H1 (cell line): ENCODE measurements at regions not wholly inside any gene's neighbourhood (a gene's known extent, or its start where the extent isn't known, plus 50 kb on each side); places are given as distances from the start of the nearest gene placed in this dataset.

Experiments used
- CTCF ChIA-PET: fragments of 300-600 bp; sonication (Branson Sonifier 250); formaldehyde crosslinking; loops from one replicate; lab custom pipeline; 2021; ENCODE audit not compliant: partially characterized antibody; lab: Charles Lee
- POLR2A ChIA-PET: fragments of 300-600 bp; sonication (Branson Sonifier 250); formaldehyde crosslinking; loops from one replicate; lab custom pipeline; 2021; ENCODE audit warnings: inconsistent platforms; ENCODE audit not compliant: partially characterized antibody; lab: Charles Lee
- DNase-seq, 2 experiments: peaks; one replicate each; pipeline versions ENCODE4 v3.0.0 to v3.0.0-alpha.2; 2010 to 2022; ENCODE audit warnings: low spot score in 2 of 2, low read depth in 1 of 2, mixed read lengths in 1 of 2
- FAIRE-seq: peaks from 2 replicates; lab custom pipeline; 2011; peaks lifted over from hg19 to GRCh38; lab: Jason Lieb, UNC
- H2AFZ ChIP-seq: 2 replicates; pipeline ENCODE4 v1.8.1; 2012; ENCODE audit warnings: low read length, inconsistent platforms
- H2AK5ac ChIP-seq: 2 replicates; pipeline ENCODE4 v1.6.1; 2013; ENCODE audit warnings: low read depth, low read length
- H2BK120ac ChIP-seq: replicated peaks from 2 replicates; pipeline ENCODE3; 2013; ENCODE audit warnings: low read depth, low read length, inconsistent platforms
- H2BK12ac ChIP-seq: 2 replicates; pipeline ENCODE4 v1.6.1; 2013; ENCODE audit warnings: low read depth, low read length
- H2BK15ac ChIP-seq: 2 replicates; pipeline ENCODE4 v1.6.1; 2013; ENCODE audit warnings: low read length
- H2BK20ac ChIP-seq: 2 replicates; pipeline ENCODE4 v1.6.1; 2013; ENCODE audit warnings: low read length
- H2BK5ac ChIP-seq: 2 replicates; pipeline ENCODE4 v1.6.1; 2013; ENCODE audit warnings: low read depth, low read length
- H3K14ac ChIP-seq: 2 replicates; pipeline ENCODE4 v1.6.1; 2013; ENCODE audit warnings: inconsistent platforms; ENCODE audit not compliant: insufficient read length
- H3K18ac ChIP-seq: 2 replicates; pipeline ENCODE4 v1.6.1; 2013; ENCODE audit warnings: low read length; ENCODE audit errors: extremely low read depth
- H3K23ac ChIP-seq: 2 replicates; pipeline ENCODE4 v1.6.1; 2013; ENCODE audit warnings: inconsistent platforms; ENCODE audit not compliant: insufficient read length
- H3K23me2 ChIP-seq: 2 replicates; pipeline ENCODE4 v1.6.1; 2013; ENCODE audit warnings: low read depth, low read length
- H3K27ac ChIP-seq: 2 replicates; pipeline ENCODE4 v1.6.1; 2011; ENCODE audit warnings: low read depth, low read length, inconsistent platforms
- H3K27me3 ChIP-seq, 4 experiments: replicated peaks in 1 of 4; 1 replicate in 1 of 4; 2 replicates in 3 of 4; pipeline versions ENCODE4 v1.6.1 to v1.8.1; 2011 to 2013; ENCODE audit warnings: low read length in 3 of 4, mild to moderate bottlenecking in 3 of 4, inconsistent platforms in 2 of 4, mixed read lengths in 2 of 4, moderate library complexity in 1 of 4; ENCODE audit not compliant: control insufficient read depth in 3 of 4, insufficient read depth in 3 of 4; ENCODE audit errors: extremely low read depth in 1 of 4
- H3K36me3 ChIP-seq, 4 experiments: 2 replicates each; pipeline versions ENCODE4 v1.6.1 to v1.8.1; 2011 to 2013; ENCODE audit warnings: mild to moderate bottlenecking in 4 of 4, low read length in 3 of 4, moderate library complexity in 2 of 4, control low read depth in 1 of 4, inconsistent platforms in 1 of 4; ENCODE audit not compliant: insufficient read depth in 4 of 4, control insufficient read depth in 2 of 4
- H3K4ac ChIP-seq: replicated peaks from 2 replicates; pipeline ENCODE3; 2013; ENCODE audit warnings: low read length, low read depth, mixed read lengths, inconsistent platforms; ENCODE audit not compliant: insufficient read length
- H3K4me1 ChIP-seq, 4 experiments: replicated peaks in 1 of 4; 1 replicate in 1 of 4; 2 replicates in 3 of 4; pipeline versions ENCODE4 v1.6.1 to v1.8.1; 2011 to 2013; ENCODE audit warnings: low read length in 3 of 4, inconsistent platforms in 2 of 4, mixed read lengths in 1 of 4; ENCODE audit not compliant: insufficient read depth in 4 of 4, control insufficient read depth in 3 of 4
- H3K4me2 ChIP-seq, 2 experiments: 2 replicates each; pipeline versions ENCODE4 v1.6.1 to v1.8.1; 2011 to 2013; ENCODE audit warnings: low read depth in 2 of 2, low read length in 2 of 2, control low read depth in 1 of 2, inconsistent platforms in 1 of 2, mild to moderate bottlenecking in 1 of 2; ENCODE audit not compliant: insufficient read depth in 1 of 2
- H3K4me3 ChIP-seq, 4 experiments: fragments of 200-600, 300-600 bp in 1 of 4; sonication (generic), shearing (Covaris generic), sonication (Bioruptor Twin) in 1 of 4; 2 replicates each; pipeline versions ENCODE4 v1.5.1 to v1.8.1; 2011 to 2016; ENCODE audit warnings: low read length in 4 of 4, low read depth in 3 of 4, control low read depth in 2 of 4, inconsistent platforms in 2 of 4, mild to moderate bottlenecking in 2 of 4, mixed read lengths in 1 of 4, moderate library complexity in 1 of 4; ENCODE audit not compliant: insufficient read depth in 2 of 4; ENCODE audit errors: extremely low read depth in 1 of 4
- H3K56ac ChIP-seq: replicated peaks from 2 replicates; pipeline ENCODE3; 2013; ENCODE audit warnings: low read depth, mild to moderate bottlenecking, mixed read lengths, low read length, inconsistent platforms; ENCODE audit not compliant: insufficient read length
- H3K79me1 ChIP-seq: 2 replicates; pipeline ENCODE4 v1.6.1; 2013; ENCODE audit warnings: low read depth, low read length, control low read depth
- H3K79me2 ChIP-seq, 2 experiments: 2 replicates each; pipeline versions ENCODE4 v1.6.1 to v1.8.1; 2012 to 2013; ENCODE audit warnings: low read length in 2 of 2, mild to moderate bottlenecking in 2 of 2, inconsistent platforms in 1 of 2; ENCODE audit not compliant: insufficient read depth in 2 of 2, control insufficient read depth in 1 of 2
- H3K9ac ChIP-seq, 4 experiments: replicated peaks in 1 of 4; 1 replicate in 1 of 4; 2 replicates in 3 of 4; pipeline versions ENCODE4 v1.6.1 to v1.8.1; 2011 to 2013; ENCODE audit warnings: low read depth in 3 of 4, low read length in 3 of 4, control low read depth in 2 of 4, mild to moderate bottlenecking in 2 of 4, moderate library complexity in 2 of 4, inconsistent platforms in 1 of 4; ENCODE audit errors: extremely low read depth in 1 of 4
- H3K9me3 ChIP-seq, 2 experiments: 2 replicates each; pipeline versions ENCODE4 v1.6.1 to v1.8.1; 2012 to 2013; ENCODE audit warnings: mild to moderate bottlenecking in 2 of 2, moderate library complexity in 2 of 2, control low read depth in 1 of 2, inconsistent platforms in 1 of 2, low read depth in 1 of 2, low read length in 1 of 2, mixed read lengths in 1 of 2; ENCODE audit not compliant: insufficient read depth in 2 of 2
- H4K20me1 ChIP-seq, 2 experiments: replicated peaks in 1 of 2; 2 replicates each; pipeline versions ENCODE3 to v1.8.1; 2011 to 2013; ENCODE audit warnings: inconsistent platforms in 2 of 2, low read length in 2 of 2, mild to moderate bottlenecking in 1 of 2; ENCODE audit not compliant: insufficient read depth in 2 of 2, control insufficient read depth in 1 of 2
- H4K5ac ChIP-seq: 2 replicates; pipeline ENCODE4 v1.6.1; 2013; ENCODE audit warnings: low read length, low read depth, mixed read lengths, inconsistent platforms; ENCODE audit not compliant: insufficient read length
- H4K8ac ChIP-seq: 2 replicates; pipeline ENCODE4 v1.8.0; 2013; ENCODE audit warnings: mild to moderate bottlenecking, moderate library complexity, low read length, inconsistent platforms; ENCODE audit not compliant: insufficient read depth; ENCODE audit errors: extremely low read depth
- H4K91ac ChIP-seq: replicated peaks from 2 replicates; pipeline ENCODE3; 2013; ENCODE audit warnings: low read length, mixed read lengths, inconsistent platforms; ENCODE audit not compliant: insufficient read length
- ASH2L ChIP-seq: fragments of 200-600, 300-600 bp; sonication (generic); IDR thresholded peaks from one replicate; pipeline ENCODE4 v1.7.1; 2017; ENCODE audit warnings: low read length
- CBX5 ChIP-seq: fragments of 300-800, 300-1000 bp; sonication (generic); IDR thresholded peaks from 2 replicates; pipeline ENCODE4 v1.7.1; 2016; ENCODE audit warnings: antibody characterized with exemption, low read length, low read depth
- CEBPB ChIP-seq: IDR thresholded peaks from 2 replicates; pipeline ENCODE4 v1.6.1; 2012; ENCODE audit warnings: low read depth, low read length
- EZH2 ChIP-seq: fragments of 200-600 bp; sonication (generic); IDR thresholded peaks from 2 replicates; pipeline ENCODE4 v1.7.1; 2012; ENCODE audit warnings: low read depth, mild to moderate bottlenecking, moderate library complexity, low read length, inconsistent platforms; ENCODE audit not compliant: severe bottlenecking
- RAD21 ChIP-seq, 2 experiments: IDR thresholded peaks in 1 of 2; conservative IDR thresholded peaks in 1 of 2; 2 replicates each; pipeline ENCODE4 v1.6.1; 2011; ENCODE audit warnings: low read depth in 2 of 2, low read length in 2 of 2, improper control_type of control experiment in 1 of 2, inconsistent platforms in 1 of 2, mild to moderate bottlenecking in 1 of 2, moderate library complexity in 1 of 2
- SP4 ChIP-seq: IDR thresholded peaks from 2 replicates; pipeline ENCODE4 v1.6.1; 2012; ENCODE audit warnings: low read length, inconsistent platforms
- TCF12 ChIP-seq: IDR thresholded peaks from 2 replicates; pipeline ENCODE4 v1.6.1; 2011; ENCODE audit warnings: low read depth, mild to moderate bottlenecking, low read length
- YY1 ChIP-seq: IDR thresholded peaks from 2 replicates; pipeline ENCODE4 v1.6.1; 2011; ENCODE audit warnings: low read depth, mild to moderate bottlenecking, low read length
- WGBS, 2 experiments: shearing (Covaris generic) in 1 of 2; methylation state at CpG; one replicate each; pipeline versions ENCODE4 v1.1.6 to v1.1.7; 2013 to 2015; ENCODE audit warnings: low lambda C conversion rate in 2 of 2, mixed read lengths in 2 of 2, inconsistent platforms in 1 of 2, low coverage in 1 of 2, missing lambda C conversion rate in 1 of 2; ENCODE audit not compliant: insufficient replicate concordance in 2 of 2, insufficient coverage in 1 of 2, insufficient read length in 1 of 2; ENCODE audit errors: extremely low coverage in 1 of 2, missing lambda C conversion rate in 1 of 2; 5-methylcytosine and 5-hydroxymethylcytosine counted together
- TF ChIP-seq, protein P1 (sequence below): IDR thresholded peaks from 2 replicates; pipeline ENCODE4 v1.6.1; 2012; ENCODE audit warnings: inconsistent platforms

GRCh38 chr7:12754179-12754578 is 66.7 kb downstream of the ARL4A start:
- no peaks in the 10 kb centered on the region for H3K9me3 ChIP-seq
- no peak for TF ChIP-seq SP4
- no peak for TF ChIP-seq TCF12
- TF ChIP-seq YY1 = no peak
- TF ChIP-seq RAD21 (IDR thresholded peaks at IDR 0.05 in 1 of 2, conservative IDR thresholded peaks at IDR 0.05 in 1 of 2; ENCODE audit: low read depth in 2 of 2, low read length in 2 of 2) = no peak
- no peak for TF ChIP-seq CBX5
- no peak for TF ChIP-seq CEBPB
- TF ChIP-seq, protein P1, sequence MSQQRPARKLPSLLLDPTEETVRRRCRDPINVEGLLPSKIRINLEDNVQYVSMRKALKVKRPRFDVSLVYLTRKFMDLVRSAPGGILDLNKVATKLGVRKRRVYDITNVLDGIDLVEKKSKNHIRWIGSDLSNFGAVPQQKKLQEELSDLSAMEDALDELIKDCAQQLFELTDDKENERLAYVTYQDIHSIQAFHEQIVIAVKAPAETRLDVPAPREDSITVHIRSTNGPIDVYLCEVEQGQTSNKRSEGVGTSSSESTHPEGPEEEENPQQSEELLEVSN = no peak
- TF ChIP-seq EZH2 = no peak
- no peak for TF ChIP-seq ASH2L
- H3K4me1 ChIP-seq = peaks cover 0 to 8% (median 5%) of the 10 kb centered on the region in 4 experiments; a peak in 2 of 7 replicates
- H3K79me2 ChIP-seq = no peaks in the 10 kb centered on the region
- H4K20me1 ChIP-seq = no peaks in the 10 kb centered on the region
- FAIRE-seq = no peak
- H4K8ac ChIP-seq = no peak overlapping the region
- no peaks in the 10 kb centered on the region for H3K27me3 ChIP-seq
- no peak overlapping the region for H4K91ac ChIP-seq
- no peak overlapping the region for H2AK5ac ChIP-seq
- H3K18ac ChIP-seq = no peak overlapping the region
- H3K4me2 ChIP-seq = no peak overlapping the region
- no peak overlapping the region for H3K56ac ChIP-seq
- no peak for DNase-seq
- CTCF ChIA-PET = interaction anchor here (1.0 to 1.6 kb wide), 2 partner anchors 68 to 361 kb away, joined by 3 read pairs; no protein-coding TSS in a partner anchor
- no peak overlapping the region for H3K9ac ChIP-seq
- H2BK15ac ChIP-seq = no peak overlapping the region
- no peak overlapping the region for H4K5ac ChIP-seq
- WGBS, 2 experiments = 86% methylated on average over 3 of the region's 3 CpGs; no CpG with 5 or more reads in 1 of the 2 experiments
- H2BK20ac ChIP-seq = no peak overlapping the region
- H3K79me1 ChIP-seq = no peaks in the 10 kb centered on the region
- no peak overlapping the region for H2AFZ ChIP-seq
- peaks cover 2% of the 10 kb centered on the region; the same call in 1 of the 2 replicates for H3K23me2 ChIP-seq
- no peak overlapping the region for H3K27ac ChIP-seq
- POLR2A ChIA-PET = no interaction called here
- H3K4ac ChIP-seq = no peak overlapping the region
- no peak overlapping the region for H2BK5ac ChIP-seq
- H3K14ac ChIP-seq = no peak overlapping the region
- no peaks in the 10 kb centered on the region for H3K36me3 ChIP-seq
- no peak overlapping the region for H2BK120ac ChIP-seq
- no peak overlapping the region for H2BK12ac ChIP-seq
- H3K23ac ChIP-seq = no peak overlapping the region
- H3K4me3 ChIP-seq = no peak overlapping the region
